Hepatocyte (in vitro differentiated cells): ENCODE measurements at regions not wholly inside any gene's neighbourhood (a gene's known extent, or its start where the extent isn't known, plus 50 kb on each side); places are given as distances from the start of the nearest gene placed in this dataset.

Experiments used
- EZH2 ChIP-seq: fragments of 200-600 bp; sonication (generic); IDR thresholded peaks from 2 replicates; pipeline ENCODE4 v1.6.1; 2016; ENCODE audit warnings: antibody characterized with exemption, mild to moderate bottlenecking, borderline replicate concordance
- TF ChIP-seq, protein P1 (sequence below): fragments of 200-600 bp; sonication (generic); IDR thresholded peaks from 2 replicates; pipeline ENCODE4 v1.5.1; 2016; ENCODE audit warnings: antibody characterized with exemption, mild to moderate bottlenecking; ENCODE audit not compliant: poor library complexity

DNA sequence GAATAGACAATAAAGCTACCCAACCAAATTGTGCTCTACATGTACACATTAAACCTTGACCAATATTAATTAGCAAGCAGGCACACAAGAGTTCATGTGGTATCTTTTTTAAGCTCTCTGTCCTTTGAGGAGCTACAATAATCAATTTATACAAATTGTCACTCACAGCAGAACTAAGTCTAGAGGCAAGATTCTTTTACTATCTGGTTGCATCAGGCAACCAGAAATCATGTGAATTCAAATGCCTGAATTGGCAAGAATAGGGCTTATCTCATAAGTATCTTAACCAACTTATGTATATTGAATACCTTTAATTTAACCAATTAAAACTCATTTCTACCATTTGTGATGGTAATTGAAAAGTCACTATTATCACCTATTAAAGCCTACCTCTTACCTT lies 145.5 kb upstream of the HAPLN1 start:
- TF ChIP-seq, protein P1, sequence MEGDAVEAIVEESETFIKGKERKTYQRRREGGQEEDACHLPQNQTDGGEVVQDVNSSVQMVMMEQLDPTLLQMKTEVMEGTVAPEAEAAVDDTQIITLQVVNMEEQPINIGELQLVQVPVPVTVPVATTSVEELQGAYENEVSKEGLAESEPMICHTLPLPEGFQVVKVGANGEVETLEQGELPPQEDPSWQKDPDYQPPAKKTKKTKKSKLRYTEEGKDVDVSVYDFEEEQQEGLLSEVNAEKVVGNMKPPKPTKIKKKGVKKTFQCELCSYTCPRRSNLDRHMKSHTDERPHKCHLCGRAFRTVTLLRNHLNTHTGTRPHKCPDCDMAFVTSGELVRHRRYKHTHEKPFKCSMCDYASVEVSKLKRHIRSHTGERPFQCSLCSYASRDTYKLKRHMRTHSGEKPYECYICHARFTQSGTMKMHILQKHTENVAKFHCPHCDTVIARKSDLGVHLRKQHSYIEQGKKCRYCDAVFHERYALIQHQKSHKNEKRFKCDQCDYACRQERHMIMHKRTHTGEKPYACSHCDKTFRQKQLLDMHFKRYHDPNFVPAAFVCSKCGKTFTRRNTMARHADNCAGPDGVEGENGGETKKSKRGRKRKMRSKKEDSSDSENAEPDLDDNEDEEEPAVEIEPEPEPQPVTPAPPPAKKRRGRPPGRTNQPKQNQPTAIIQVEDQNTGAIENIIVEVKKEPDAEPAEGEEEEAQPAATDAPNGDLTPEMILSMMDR = no peak
- TF ChIP-seq EZH2 = no peak
